ENCODE measurements at regions not wholly inside any gene's neighbourhood (a gene's known extent, or its start where the extent isn't known, plus 50 kb on each side); places are given as distances from the start of the nearest gene placed in this dataset.
A peak's percentile ranks its signal among the peaks of the same experiment; 100 is the strongest.

DNA sequence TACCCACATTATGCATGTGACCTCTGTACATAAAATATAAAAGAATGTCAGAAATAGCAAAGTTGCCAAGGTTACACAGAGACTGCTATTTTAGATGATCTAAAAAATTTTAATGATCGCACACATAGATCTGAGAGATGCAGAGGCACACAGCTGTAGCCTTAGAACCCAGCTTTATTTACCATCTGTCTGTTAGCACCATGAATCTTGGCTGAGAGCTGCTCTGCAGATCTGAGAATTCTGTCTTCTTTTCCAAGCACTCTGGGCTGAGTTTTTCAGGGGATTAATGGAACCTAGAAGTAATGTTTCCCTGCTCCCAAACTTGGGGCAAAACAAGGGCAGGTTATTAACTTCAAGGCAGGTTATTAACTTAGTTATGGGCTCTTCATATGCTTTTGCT, 248.7 kb upstream of the JAG1 start:
- no peaks in the 10 kb centered on the region for H3K9me3 ChIP-seq (ENCODE audit: control insufficient read depth, low read length)
- no peaks in the 10 kb centered on the region for H3K27me3 ChIP-seq (ENCODE audit: control insufficient read depth, insufficient read depth)
- WGBS, result 68% methylated on average over 1 of the region's 1 CpG
- H3K4me1 ChIP-seq (ENCODE audit: control insufficient read depth, insufficient read depth, low read length), result peaks cover 5% of the 10 kb centered on the region
- DNase-seq, result no peak
- no peak overlapping the region for H3K4me3 ChIP-seq (ENCODE audit: low read length)
- no peak for ATAC-seq
- no peak overlapping the region for H3K27ac ChIP-seq (ENCODE audit: low read length)
- intact Hi-C loops (cut with DNase I), result no loop called here

DNA sequence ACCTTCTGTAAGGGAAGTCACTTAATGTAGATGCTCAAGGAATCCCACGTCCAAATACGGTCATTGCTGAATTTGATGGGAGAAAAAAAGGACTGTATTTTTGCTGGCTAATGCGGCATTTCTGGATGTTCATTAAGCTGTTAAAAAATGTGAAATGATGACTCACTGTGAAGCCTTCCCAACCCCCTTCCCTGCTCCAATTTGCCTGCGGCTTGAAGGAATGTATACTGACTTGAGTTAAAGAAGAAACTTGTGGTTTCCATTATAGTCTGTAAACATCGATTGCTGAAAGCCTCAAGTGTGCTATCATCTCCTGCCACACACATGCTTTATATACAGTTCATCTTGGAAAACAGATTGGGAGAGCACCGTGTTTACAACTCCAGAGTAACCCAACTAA, 249.1 kb upstream of the JAG1 start:
- DNase-seq (no peak), ATAC-seq (no peak)
- Histone ChIP-seq H3K4me1 (ENCODE audit: control insufficient read depth, insufficient read depth, low read length) (peaks cover 6% of the 10 kb centered on the region), H3K9me3 (ENCODE audit: control insufficient read depth, low read length) (no peaks in the 10 kb centered on the region), H3K27ac (ENCODE audit: low read length) (no peak overlapping the region), H3K4me3 (ENCODE audit: low read length) (no peak overlapping the region), H3K27me3 (ENCODE audit: control insufficient read depth, insufficient read depth) (no peaks in the 10 kb centered on the region)
- intact Hi-C loops (cut with DNase I), result no loop called here
- 67% methylated on average over 6 of the region's 6 CpGs for WGBS

DNA sequence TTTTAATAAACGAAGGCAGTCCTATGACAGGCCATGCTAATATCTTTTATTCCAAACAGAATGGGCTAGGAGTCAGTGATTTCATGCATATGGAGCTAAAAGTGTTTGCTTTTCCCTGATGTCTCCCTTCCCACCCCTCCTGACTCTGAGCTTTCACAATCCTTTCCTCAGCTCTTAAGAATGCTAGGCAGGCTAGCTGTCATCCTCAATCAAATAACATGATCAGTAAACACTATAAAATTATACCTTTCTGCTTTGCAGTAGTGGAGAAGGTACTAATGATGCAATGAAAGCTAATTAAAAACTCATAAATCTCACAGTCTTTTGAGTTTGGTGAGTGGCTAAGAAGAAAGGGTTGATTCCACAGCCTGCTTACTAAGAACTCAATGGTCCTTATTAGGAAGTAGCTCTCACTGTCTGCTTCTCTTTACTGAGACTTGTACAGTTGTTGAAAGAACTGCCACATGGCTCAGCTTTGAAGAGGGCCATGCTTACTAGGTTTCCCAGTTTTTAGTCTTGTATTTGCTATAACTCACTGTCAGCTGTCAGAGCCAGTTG, 250.9 kb upstream of the JAG1 start:
- DNase-seq (no peak), ATAC-seq (no peak)
- H3K4me1 ChIP-seq (ENCODE audit: control insufficient read depth, insufficient read depth, low read length), result peaks cover 8% of the 10 kb centered on the region
- H3K27me3 ChIP-seq (ENCODE audit: control insufficient read depth, insufficient read depth), result no peaks in the 10 kb centered on the region
- WGBS, result 85% methylated on average over 1 of the region's 1 CpG
- no peak overlapping the region for H3K27ac ChIP-seq (ENCODE audit: low read length)
- H3K4me3 ChIP-seq (ENCODE audit: low read length), result no peak overlapping the region
- no peaks in the 10 kb centered on the region for H3K9me3 ChIP-seq (ENCODE audit: control insufficient read depth, low read length)
- intact Hi-C loops (cut with DNase I), result no loop called here

DNA sequence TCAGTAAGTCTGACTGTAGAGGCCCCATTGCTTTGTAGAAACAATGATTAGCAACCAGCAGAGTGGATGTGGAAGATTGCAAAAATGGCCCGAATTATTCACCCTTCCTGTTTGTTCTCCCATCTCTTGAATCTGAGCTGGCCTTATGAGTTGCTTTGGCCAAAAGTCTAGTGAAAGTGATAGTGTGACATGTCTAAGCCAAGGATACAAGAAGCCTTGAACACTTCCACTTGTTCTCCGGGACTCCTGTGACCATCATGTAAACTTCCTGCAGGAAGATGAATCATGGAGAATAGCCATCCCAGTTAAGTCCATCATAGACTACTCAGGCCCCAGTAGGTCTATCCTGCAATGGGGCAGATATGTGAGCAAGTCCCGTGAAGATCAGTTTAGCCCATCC, 252.0 kb upstream of the JAG1 start:
- no peak for DNase-seq
- Histone ChIP-seq H3K4me3 (ENCODE audit: low read length) (no peak overlapping the region), H3K4me1 (ENCODE audit: control insufficient read depth, insufficient read depth, low read length) (peaks cover 8% of the 10 kb centered on the region), H3K27ac (ENCODE audit: low read length) (no peak overlapping the region), H3K9me3 (ENCODE audit: control insufficient read depth, low read length) (no peaks in the 10 kb centered on the region), H3K27me3 (ENCODE audit: control insufficient read depth, insufficient read depth) (no peaks in the 10 kb centered on the region)
- WGBS, result 54% methylated on average over 3 of the region's 3 CpGs
- intact Hi-C loops (cut with DNase I), result no loop called here
- ATAC-seq, result no peak

DNA sequence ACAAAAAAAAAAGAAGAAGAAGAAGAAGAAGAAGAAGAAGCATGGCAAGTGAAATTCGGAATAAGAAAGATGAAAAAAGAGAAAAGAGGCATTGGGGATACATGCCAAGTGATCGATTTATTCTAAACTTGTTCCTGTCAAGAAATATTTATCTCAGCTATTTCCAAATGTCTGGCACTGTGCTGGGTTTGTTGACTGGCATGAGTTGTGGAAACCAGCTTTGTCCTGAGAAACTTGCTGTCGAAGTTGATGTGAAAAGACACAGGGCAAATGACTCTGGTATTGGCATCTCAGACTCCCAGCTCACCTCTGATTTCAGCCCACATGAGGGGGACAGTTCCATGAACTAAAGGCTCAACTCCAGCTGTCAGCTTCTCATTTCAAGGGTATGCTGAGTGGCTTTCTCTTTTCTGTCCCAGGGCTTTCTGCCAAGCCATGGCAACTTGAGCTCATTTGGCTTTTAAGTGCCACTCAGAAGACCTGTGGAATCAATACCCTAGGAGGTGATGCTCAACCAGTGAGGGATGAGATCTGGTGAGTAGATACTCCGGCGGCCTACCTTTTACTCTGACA, 253.3 kb upstream of the JAG1 start:
- WGBS, result 94% methylated on average over 5 of the region's 5 CpGs
- DNase-seq (no peak), ATAC-seq (no peak)
- H3K27ac ChIP-seq (ENCODE audit: low read length), result no peak overlapping the region
- intact Hi-C loops (cut with DNase I), result no loop called here
- H3K4me3 ChIP-seq (ENCODE audit: low read length), result no peak overlapping the region
- no peaks in the 10 kb centered on the region for H3K9me3 ChIP-seq (ENCODE audit: control insufficient read depth, low read length)
- H3K4me1 ChIP-seq (ENCODE audit: control insufficient read depth, insufficient read depth, low read length), result peaks cover 8% of the 10 kb centered on the region
- H3K27me3 ChIP-seq (ENCODE audit: control insufficient read depth, insufficient read depth), result no peaks in the 10 kb centered on the region

DNA sequence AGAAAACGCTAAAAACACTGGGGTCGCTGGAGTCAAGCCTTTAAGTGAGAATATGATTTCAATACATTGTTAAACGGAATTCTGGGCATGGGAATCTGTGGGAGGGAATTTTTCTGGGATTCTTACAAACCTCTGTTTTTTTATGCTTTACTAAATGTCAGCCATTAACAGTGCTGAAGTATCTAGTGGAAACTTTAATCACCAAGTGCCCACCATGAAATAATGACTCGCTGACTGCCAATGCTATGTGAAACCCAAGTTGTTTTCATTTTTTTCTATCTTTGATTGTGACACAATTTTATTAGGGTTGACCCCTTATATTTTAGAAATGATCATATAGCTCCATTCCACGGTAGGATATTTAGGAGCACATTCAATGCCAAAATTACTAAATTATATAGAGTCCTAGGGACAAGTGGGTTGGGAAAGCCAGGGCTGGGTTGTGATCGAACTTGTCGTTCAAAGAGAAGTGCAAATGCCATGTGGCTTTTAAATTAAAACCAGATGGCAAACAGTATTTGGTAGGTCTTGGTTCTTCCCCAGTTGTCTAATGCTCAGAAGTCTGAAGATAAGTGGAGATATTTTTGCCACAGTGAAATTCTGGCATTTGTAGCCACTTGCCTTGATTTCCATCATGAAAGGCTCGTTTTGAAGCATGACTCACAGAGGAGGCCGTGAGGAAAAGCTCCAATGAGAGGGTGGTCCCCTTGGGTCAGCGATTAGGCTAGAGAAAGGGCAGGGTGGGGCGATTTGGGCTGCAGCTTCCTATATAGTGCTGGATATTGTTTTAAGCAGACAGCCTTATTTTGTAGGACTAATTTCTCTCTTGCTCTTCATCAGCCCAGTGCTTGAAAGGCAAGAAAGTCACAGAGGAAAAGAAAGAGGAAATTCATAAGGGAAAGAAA, 254.4 kb upstream of the JAG1 start:
- no peak overlapping the region for H3K27ac ChIP-seq (ENCODE audit: low read length)
- intact Hi-C loops (cut with DNase I), result no loop called here
- no peaks in the 10 kb centered on the region for H3K9me3 ChIP-seq (ENCODE audit: control insufficient read depth, low read length)
- no peak overlapping the region for H3K4me3 ChIP-seq (ENCODE audit: low read length)
- ATAC-seq (peak in 1 of 2 donors; percentile 72), DNase-seq (peak in 1 of 3 donors; percentile 20)
- 75% methylated on average over 11 of the region's 11 CpGs for WGBS
- H3K4me1 ChIP-seq (ENCODE audit: control insufficient read depth, insufficient read depth, low read length), result peaks cover 8% of the 10 kb centered on the region
- no peaks in the 10 kb centered on the region for H3K27me3 ChIP-seq (ENCODE audit: control insufficient read depth, insufficient read depth)

DNA sequence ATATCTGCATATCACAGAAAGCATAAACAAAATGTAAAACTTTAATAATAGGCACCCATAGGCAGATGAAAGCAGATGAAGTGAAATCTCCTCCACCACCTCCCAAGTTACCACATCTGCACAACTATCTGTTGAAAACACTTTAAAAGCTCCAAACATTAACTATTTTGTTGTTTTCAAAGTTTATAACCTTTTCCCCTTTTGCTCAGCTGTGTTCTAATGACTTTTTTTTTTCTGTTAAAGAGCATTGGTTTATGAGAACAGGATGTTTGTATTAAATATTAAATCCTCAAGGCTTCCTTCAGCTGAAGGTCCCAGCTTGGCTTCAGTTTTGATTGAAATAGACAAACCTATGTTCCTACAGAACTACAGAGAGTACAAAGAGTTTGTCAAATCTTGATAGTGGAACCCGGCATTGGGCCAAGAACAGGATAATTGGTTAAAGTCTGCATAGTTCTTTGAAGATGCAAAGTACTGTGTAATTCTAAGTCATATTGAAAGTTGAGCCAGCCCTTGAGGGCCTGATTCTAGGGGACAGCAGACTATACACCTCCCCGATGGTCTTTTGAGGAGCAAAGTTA, 255.1 kb upstream of the JAG1 start:
- ATAC-seq (peak in 1 of 2 donors; percentile 39), DNase-seq (no peak)
- no peak overlapping the region for H3K27ac ChIP-seq (ENCODE audit: low read length)
- WGBS, result 65% methylated on average over 2 of the region's 2 CpGs
- H3K4me3 ChIP-seq (ENCODE audit: low read length), result no peak overlapping the region
- no peaks in the 10 kb centered on the region for H3K9me3 ChIP-seq (ENCODE audit: control insufficient read depth, low read length)
- intact Hi-C loops (cut with DNase I), result no loop called here
- peaks cover 8% of the 10 kb centered on the region for H3K4me1 ChIP-seq (ENCODE audit: control insufficient read depth, insufficient read depth, low read length)
- no peaks in the 10 kb centered on the region for H3K27me3 ChIP-seq (ENCODE audit: control insufficient read depth, insufficient read depth)

DNA sequence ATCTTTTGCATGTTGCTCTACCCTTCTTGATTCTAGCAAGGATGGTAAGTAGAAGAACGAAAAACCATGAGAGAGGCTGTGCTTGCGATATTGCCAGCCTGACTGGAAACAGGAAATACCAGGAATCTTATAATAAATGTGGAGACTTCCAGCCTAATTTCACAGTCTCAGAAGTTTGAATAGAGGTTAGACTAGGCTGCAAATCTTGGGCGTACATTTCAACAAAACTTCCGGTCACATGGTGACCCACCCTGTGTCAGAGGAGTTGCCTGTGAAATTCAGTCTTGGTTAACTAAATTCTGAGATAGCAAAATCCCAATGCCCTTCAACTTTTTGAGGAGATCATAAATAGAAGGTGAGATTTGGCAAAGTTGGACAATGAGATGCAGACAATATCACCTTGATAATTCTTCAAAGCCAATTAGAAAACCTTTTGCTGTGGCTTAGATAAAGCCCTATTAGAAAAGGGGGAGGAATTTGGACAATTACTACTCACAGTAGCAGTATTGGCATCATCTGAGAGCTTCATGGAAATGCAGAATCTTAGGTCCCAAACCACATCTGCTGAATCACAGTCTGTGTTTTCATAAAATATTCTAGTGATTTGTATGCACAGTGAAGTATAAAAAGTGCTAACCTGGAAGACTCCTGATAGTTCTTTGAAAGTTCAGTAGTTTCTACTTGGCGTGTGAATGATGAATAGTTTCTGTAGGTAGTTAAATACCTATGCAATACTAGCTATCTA, 262.0 kb upstream of the JAG1 start:
- ATAC-seq (peak; percentile 64 to 71), DNase-seq (no peak)
- no peak overlapping the region for H3K4me3 ChIP-seq (ENCODE audit: low read length)
- H3K9me3 ChIP-seq (ENCODE audit: control insufficient read depth, low read length), result no peaks in the 10 kb centered on the region
- H3K27ac ChIP-seq (ENCODE audit: low read length), result no peak overlapping the region
- H3K4me1 ChIP-seq (ENCODE audit: control insufficient read depth, insufficient read depth, low read length), result no peaks in the 10 kb centered on the region
- intact Hi-C loops (cut with DNase I), result no loop called here
- 51% methylated on average over 5 of the region's 5 CpGs for WGBS
- H3K27me3 ChIP-seq (ENCODE audit: control insufficient read depth, insufficient read depth), result no peaks in the 10 kb centered on the region

DNA sequence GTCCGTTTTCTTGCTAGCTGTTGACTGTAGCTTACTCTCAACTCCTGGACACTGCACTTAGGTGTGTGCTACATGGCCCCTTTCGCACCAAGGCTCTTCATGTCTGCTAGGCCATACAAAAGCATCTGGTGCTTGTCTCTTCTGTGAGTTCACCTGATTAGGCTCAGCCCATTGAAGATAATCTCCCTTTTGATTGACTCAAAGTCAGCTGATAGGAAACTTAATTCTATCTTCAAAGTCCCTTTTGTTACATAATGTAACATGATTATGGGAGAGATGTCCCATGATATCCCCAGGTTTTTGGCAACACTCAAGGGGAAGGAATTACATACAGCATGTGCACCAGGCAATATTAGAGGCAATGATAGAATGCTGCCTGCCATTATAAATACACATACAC, 263.0 kb upstream of the JAG1 start:
- intact Hi-C loops (cut with DNase I), result no loop called here

DNA sequence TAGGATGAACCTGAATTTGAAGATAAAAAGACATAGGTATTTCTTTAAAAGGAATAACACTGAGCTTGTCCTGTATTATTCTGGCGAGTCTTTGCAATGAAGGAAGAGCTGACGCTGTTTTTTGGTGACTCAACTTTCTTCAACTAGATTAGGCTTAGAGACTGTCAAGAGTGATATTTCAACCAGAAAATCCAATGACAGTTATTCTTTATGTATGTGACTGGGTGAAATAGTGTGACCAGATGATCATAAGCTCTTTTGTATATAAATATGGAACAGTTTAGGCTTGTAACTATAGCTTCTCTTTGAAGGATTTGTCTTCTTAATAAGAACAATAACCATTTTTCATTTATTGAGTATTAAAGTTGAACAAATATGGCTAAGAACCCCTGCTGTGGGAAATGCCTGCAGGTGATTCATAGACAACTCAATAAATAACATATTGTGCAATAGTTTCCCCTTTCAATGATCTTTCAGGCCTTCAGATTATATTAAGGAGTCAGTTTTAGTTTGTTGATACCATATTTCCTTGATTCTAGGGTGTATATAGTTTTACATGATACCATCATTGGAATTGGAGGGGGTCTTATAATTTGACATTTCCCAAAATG, 265.6 kb upstream of the JAG1 start:
- Histone ChIP-seq H3K27ac (ENCODE audit: low read length) (no peak overlapping the region), H3K9me3 (ENCODE audit: control insufficient read depth, low read length) (no peaks in the 10 kb centered on the region), H3K4me3 (ENCODE audit: low read length) (no peak overlapping the region), H3K4me1 (ENCODE audit: control insufficient read depth, insufficient read depth, low read length) (no peaks in the 10 kb centered on the region), H3K27me3 (ENCODE audit: control insufficient read depth, insufficient read depth) (no peaks in the 10 kb centered on the region)
- intact Hi-C loops (cut with DNase I), result no loop called here
- 96% methylated on average over 2 of the region's 2 CpGs for WGBS
- DNase-seq (no peak), ATAC-seq (no peak)

More for the DNA sequence above, 263.0 kb upstream of the JAG1 start:
- 94% methylated on average over 2 of the region's 2 CpGs for WGBS
- ATAC-seq, result no peak
- DNase-seq, result no peak
- Histone ChIP-seq H3K9me3 (ENCODE audit: control insufficient read depth, low read length) (no peaks in the 10 kb centered on the region), H3K4me1 (ENCODE audit: control insufficient read depth, insufficient read depth, low read length) (no peaks in the 10 kb centered on the region), H3K27ac (ENCODE audit: low read length) (no peak overlapping the region), H3K4me3 (ENCODE audit: low read length) (no peak overlapping the region), H3K27me3 (ENCODE audit: control insufficient read depth, insufficient read depth) (no peaks in the 10 kb centered on the region)

All from right cardiac atrium (tissue), 5 donors.